Activated CD4-positive, alpha-beta T cell treated with anti-CD3 and anti-CD28 coated beads for 48 hours (primary cell): ENCODE measurements at regions not wholly inside any gene's neighbourhood (a gene's known extent, or its start where the extent isn't known, plus 50 kb on each side); places are given as distances from the start of the nearest gene placed in this dataset.

Experiments used
- DNase-seq: peaks from one replicate; pipeline ENCODE4 v3.0.0-alpha.2; 2020

- no peak for DNase-seq
These were observed 565.4 kb downstream of the LMO4 start for GRCh38 chr1:87894062-87894461.

- DNase-seq: no peak
These were observed 568.8 kb downstream of the LMO4 start for GRCh38 chr1:87897481-87897880.

GRCh38 chr1:87898431-87898830 is 569.8 kb downstream of the LMO4 start:
- no peak for DNase-seq

- no peak for DNase-seq
These were observed 570.3 kb downstream of the LMO4 start for GRCh38 chr1:87899017-87899416.

- no peak for DNase-seq
These were observed 571.1 kb downstream of the LMO4 start for GRCh38 chr1:87899746-87900145.

GRCh38 chr1:87902830-87903229 is 574.1 kb downstream of the LMO4 start:
- DNase-seq: no peak

GRCh38 chr1:87903242-87903641 is 574.6 kb downstream of the LMO4 start:
- DNase-seq: no peak

- DNase-seq: no peak
These were observed 576.0 kb downstream of the LMO4 start for GRCh38 chr1:87904651-87905050.

GRCh38 chr1:87905651-87906050 is 577.0 kb downstream of the LMO4 start:
- DNase-seq: no peak

GRCh38 chr1:87906078-87906477 is 577.4 kb downstream of the LMO4 start:
- no peak for DNase-seq

GRCh38 chr1:87913361-87913760 is 584.7 kb downstream of the LMO4 start:
- DNase-seq: no peak

GRCh38 chr1:87914396-87914795 is 585.7 kb downstream of the LMO4 start:
- no peak for DNase-seq

- no peak for DNase-seq
These were observed 587.1 kb downstream of the LMO4 start for GRCh38 chr1:87915771-87916170.

- no peak for DNase-seq
These were observed 588.3 kb downstream of the LMO4 start for GRCh38 chr1:87916965-87917364.

GRCh38 chr1:87918398-87918797 is 589.7 kb downstream of the LMO4 start:
- no peak for DNase-seq

- DNase-seq: no peak
These were observed 594.2 kb downstream of the LMO4 start for GRCh38 chr1:87922885-87923284.

GRCh38 chr1:87926131-87926830 is 597.6 kb downstream of the LMO4 start:
- no peak for DNase-seq

GRCh38 chr1:87926921-87927320 is 598.2 kb downstream of the LMO4 start:
- no peak for DNase-seq

GRCh38 chr1:87927391-87928280 is 599.0 kb downstream of the LMO4 start:
- no peak for DNase-seq

GRCh38 chr1:87928623-87929022 is 599.9 kb downstream of the LMO4 start:
- DNase-seq: no peak

- no peak for DNase-seq
These were observed 601.2 kb downstream of the LMO4 start for GRCh38 chr1:87929906-87930305.

- no peak for DNase-seq
These were observed 602.1 kb downstream of the LMO4 start for GRCh38 chr1:87930796-87931195.

- DNase-seq: no peak
These were observed 604.5 kb downstream of the LMO4 start for GRCh38 chr1:87933171-87933570.

GRCh38 chr1:87935130-87935529 is 606.5 kb downstream of the LMO4 start:
- DNase-seq: no peak
